H9 (cell line): ENCODE measurements at regions not wholly inside any gene's neighbourhood (a gene's known extent, or its start where the extent isn't known, plus 50 kb on each side); places are given as distances from the start of the nearest gene placed in this dataset.

Experiments used
- DNase-seq: peaks from one replicate; pipeline ENCODE4 v3.0.0-alpha.2; 2017
- H2AFZ ChIP-seq: one replicate; pipeline ENCODE4 v1.6.1; 2013; ENCODE audit warnings: mild to moderate bottlenecking, low read length, control low read depth, moderate library complexity
- H2AK5ac ChIP-seq: 2 replicates; pipeline ENCODE4 v1.6.1; 2013; ENCODE audit warnings: low read length, control low read depth, mixed read lengths; ENCODE audit not compliant: insufficient read length
- H2BK120ac ChIP-seq: one replicate; pipeline ENCODE4 v1.6.1; 2013; ENCODE audit warnings: low read depth, mild to moderate bottlenecking, low read length, control low read depth, inconsistent platforms; ENCODE audit not compliant: poor library complexity, severe bottlenecking
- H2BK12ac ChIP-seq: 2 replicates; pipeline ENCODE4 v1.6.1; 2013; ENCODE audit warnings: low read length, control low read depth, mixed read lengths, low read depth; ENCODE audit not compliant: insufficient read length
- H2BK15ac ChIP-seq: 2 replicates; pipeline ENCODE4 v1.6.1; 2013; ENCODE audit warnings: low read depth, low read length, control low read depth
- H2BK20ac ChIP-seq: one replicate; pipeline ENCODE4 v1.6.1; 2013; ENCODE audit warnings: low read depth, mild to moderate bottlenecking, low read length, control low read depth, inconsistent platforms; ENCODE audit not compliant: poor library complexity, severe bottlenecking
- H2BK5ac ChIP-seq: 2 replicates; pipeline ENCODE4 v1.6.1; 2013; ENCODE audit warnings: low read length, control low read depth, mixed read lengths; ENCODE audit not compliant: insufficient read length
- H3K14ac ChIP-seq: 2 replicates; pipeline ENCODE4 v1.6.1; 2013; ENCODE audit warnings: low read length, control low read depth; ENCODE audit not compliant: insufficient read depth
- H3K18ac ChIP-seq: 2 replicates; pipeline ENCODE4 v1.6.1; 2013; ENCODE audit warnings: low read depth, mild to moderate bottlenecking, mixed read lengths, low read length, control low read depth; ENCODE audit not compliant: insufficient read length
- H3K23ac ChIP-seq: 2 replicates; pipeline ENCODE4 v1.6.1; 2013; ENCODE audit warnings: low read length, control low read depth, mixed read lengths, low read depth; ENCODE audit not compliant: insufficient read length
- H3K23me2 ChIP-seq: 2 replicates; pipeline ENCODE4 v1.6.1; 2013; ENCODE audit warnings: low read depth, mild to moderate bottlenecking, mixed read lengths, low read length, control low read depth; ENCODE audit not compliant: insufficient read length, poor library complexity, severe bottlenecking
- H3K27ac ChIP-seq: 2 replicates; pipeline ENCODE4 v1.5.1; 2013; ENCODE audit warnings: low read length, control low read depth, mixed read lengths, low read depth; ENCODE audit not compliant: insufficient read length
- H3K27me3 ChIP-seq: 2 replicates; pipeline ENCODE4 v1.6.1; 2013; ENCODE audit warnings: low read length, control low read depth, inconsistent platforms; ENCODE audit not compliant: insufficient read depth
- H3K4ac ChIP-seq: 2 replicates; pipeline ENCODE4 v1.6.1; 2013; ENCODE audit warnings: low read depth, mild to moderate bottlenecking, control low read depth, inconsistent platforms, low read length, moderate library complexity
- H3K4me1 ChIP-seq: 2 replicates; pipeline ENCODE4 v1.6.1; 2013; ENCODE audit warnings: low read length, control low read depth, inconsistent platforms; ENCODE audit not compliant: insufficient read depth
- H3K4me2 ChIP-seq: 2 replicates; pipeline ENCODE4 v1.6.1; 2013; ENCODE audit warnings: low read length, control low read depth, mixed read lengths; ENCODE audit not compliant: insufficient read length, insufficient read depth
- H3K56ac ChIP-seq: 2 replicates; pipeline ENCODE4 v1.6.1; 2013; ENCODE audit warnings: low read depth, mild to moderate bottlenecking, mixed read lengths, low read length, control low read depth; ENCODE audit not compliant: insufficient read length
- H3K79me1 ChIP-seq: 2 replicates; pipeline ENCODE4 v1.6.1; 2013; ENCODE audit warnings: low read depth, mild to moderate bottlenecking, moderate library complexity, low read length, control low read depth, inconsistent platforms; ENCODE audit not compliant: insufficient read depth, poor library complexity, severe bottlenecking
- H3K79me2 ChIP-seq: 2 replicates; pipeline ENCODE4 v1.6.1; 2013; ENCODE audit warnings: low read length, control low read depth, inconsistent platforms; ENCODE audit not compliant: insufficient read depth
- H3K9ac ChIP-seq: 2 replicates; pipeline ENCODE4 v1.6.1; 2013; ENCODE audit warnings: low read length, control low read depth, mixed read lengths; ENCODE audit not compliant: insufficient read length; ENCODE audit errors: extremely low read depth
- H3K9me3 ChIP-seq: one replicate; pipeline ENCODE4 v1.6.1; 2013; ENCODE audit warnings: low read depth, low read length, inconsistent platforms; ENCODE audit not compliant: control insufficient read depth
- H3T11ph ChIP-seq: one replicate; pipeline ENCODE4 v1.6.1; 2013; ENCODE audit warnings: mild to moderate bottlenecking, low read length, control low read depth, inconsistent platforms
- H4K20me1 ChIP-seq: one replicate; pipeline ENCODE4 v1.6.1; 2013; ENCODE audit not compliant: control insufficient read depth, insufficient read length, insufficient read depth
- H4K5ac ChIP-seq: 2 replicates; pipeline ENCODE4 v1.6.1; 2013; ENCODE audit warnings: low read depth, mild to moderate bottlenecking, mixed read lengths, low read length, control low read depth; ENCODE audit not compliant: insufficient read length
- H4K8ac ChIP-seq: replicated peaks from 2 replicates; pipeline ENCODE4 v1.6.1; 2013; ENCODE audit warnings: low read length, control low read depth, mixed read lengths, low read depth; ENCODE audit not compliant: insufficient read length
- H4K91ac ChIP-seq: 2 replicates; pipeline ENCODE4 v1.6.1; 2013; ENCODE audit warnings: low read depth, mild to moderate bottlenecking, moderate library complexity, mixed read lengths, low read length, control low read depth; ENCODE audit not compliant: insufficient read length
- H3K27ac Mint-ChIP-seq, 3 experiments: 2 replicates in 2 of 3; 3 replicates in 1 of 3; pipeline ENCODE4 v1.8.0; 2020 to 2021; ENCODE audit warnings: mixed read lengths in 3 of 3, mild to moderate bottlenecking in 1 of 3, moderate library complexity in 1 of 3
- H3K27me3 Mint-ChIP-seq: 2 replicates; pipeline ENCODE4 v1.8.0; 2021; ENCODE audit warnings: low read depth, mild to moderate bottlenecking, moderate library complexity, mixed read lengths
- H3K36me3 Mint-ChIP-seq, 3 experiments: 2 replicates in 2 of 3; 3 replicates in 1 of 3; pipeline ENCODE4 v1.8.0; 2020 to 2021; ENCODE audit warnings: low read depth in 3 of 3, mixed read lengths in 3 of 3; ENCODE audit not compliant: insufficient read depth in 1 of 3
- H3K4me1 Mint-ChIP-seq, 2 experiments: 2 replicates each; pipeline ENCODE4 v1.8.0; 2020; ENCODE audit warnings: mixed read lengths in 2 of 2
- H3K4me3 Mint-ChIP-seq, 2 experiments: 2 replicates in 1 of 2; 3 replicates in 1 of 2; pipeline ENCODE4 v1.8.0; 2020 to 2021; ENCODE audit warnings: mild to moderate bottlenecking in 2 of 2, mixed read lengths in 2 of 2, moderate library complexity in 1 of 2
- H3K9me3 Mint-ChIP-seq, 2 experiments: 2 replicates in 1 of 2; 3 replicates in 1 of 2; pipeline ENCODE4 v1.8.0; 2020; ENCODE audit warnings: mild to moderate bottlenecking in 2 of 2, mixed read lengths in 2 of 2, moderate library complexity in 1 of 2
- WGBS: extraction: QIAGEN DNeasy Blood & Tissue Kit; methylation state at CpG from one replicate; pipeline ENCODE4 v1.1.7; 2013; ENCODE audit warnings: missing lambda C conversion rate, low lambda C conversion rate, mixed read lengths; ENCODE audit not compliant: insufficient read length; ENCODE audit errors: extremely low coverage; 5-methylcytosine and 5-hydroxymethylcytosine counted together
- TF ChIP-seq, protein P1 (sequence below): fragments of 200-600 bp; sonication (generic); conservative IDR thresholded peaks from 3 replicates; pipeline ENCODE4 v1.8.0; 2021; ENCODE audit warnings: antibody characterized with exemption, mild to moderate bottlenecking

DNA sequence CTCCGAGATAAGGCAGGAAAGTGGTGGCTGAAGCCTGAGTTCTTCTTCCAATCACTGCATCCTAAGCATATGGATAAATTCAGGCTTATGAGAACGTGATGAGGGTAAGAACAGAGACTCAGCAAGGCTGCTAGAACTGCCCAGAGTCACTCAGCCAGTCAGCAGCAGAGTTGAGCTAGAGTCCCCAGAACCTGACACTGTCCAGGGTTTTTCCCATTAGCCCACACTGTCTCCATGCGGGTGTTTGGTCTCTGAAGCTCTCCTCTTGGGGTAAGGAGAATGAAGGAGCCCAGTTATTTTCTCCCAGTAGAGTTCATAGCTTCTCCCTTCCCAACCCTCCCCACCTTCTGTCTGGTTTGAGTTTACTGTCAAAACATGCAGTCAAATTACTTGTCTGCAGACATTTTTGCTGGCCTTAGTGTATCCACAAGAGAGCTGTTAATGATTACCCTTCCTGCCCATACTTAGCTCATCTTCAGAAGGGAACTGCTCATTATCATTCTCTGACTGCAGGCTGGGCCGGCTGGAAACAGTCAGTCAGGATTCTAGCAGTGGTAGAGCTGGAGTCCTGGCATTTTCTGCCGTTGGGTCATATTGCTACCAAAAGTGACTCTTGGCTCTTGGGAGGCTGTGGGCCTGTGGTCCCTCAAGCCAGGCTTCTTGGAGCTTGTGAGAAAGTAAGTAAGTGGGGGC is 460.0 kb downstream of the HS3ST3B1 start:
- H3K27ac ChIP-seq: no peak overlapping the region
- no peaks in the 10 kb centered on the region for H4K20me1 ChIP-seq
- H3K14ac ChIP-seq: no peak overlapping the region
- no peaks in the 10 kb centered on the region for H3K23me2 ChIP-seq
- H3K9me3 ChIP-seq: no peaks in the 10 kb centered on the region
- no peak overlapping the region for H2BK5ac ChIP-seq
- no peak for DNase-seq
- no peak overlapping the region for H2BK12ac ChIP-seq
- H2AFZ ChIP-seq: no peak overlapping the region
- no peak overlapping the region for H4K5ac ChIP-seq
- H3K27me3 ChIP-seq: no peaks in the 10 kb centered on the region
- no peak overlapping the region for H2BK15ac ChIP-seq
- TF ChIP-seq, protein P1, sequence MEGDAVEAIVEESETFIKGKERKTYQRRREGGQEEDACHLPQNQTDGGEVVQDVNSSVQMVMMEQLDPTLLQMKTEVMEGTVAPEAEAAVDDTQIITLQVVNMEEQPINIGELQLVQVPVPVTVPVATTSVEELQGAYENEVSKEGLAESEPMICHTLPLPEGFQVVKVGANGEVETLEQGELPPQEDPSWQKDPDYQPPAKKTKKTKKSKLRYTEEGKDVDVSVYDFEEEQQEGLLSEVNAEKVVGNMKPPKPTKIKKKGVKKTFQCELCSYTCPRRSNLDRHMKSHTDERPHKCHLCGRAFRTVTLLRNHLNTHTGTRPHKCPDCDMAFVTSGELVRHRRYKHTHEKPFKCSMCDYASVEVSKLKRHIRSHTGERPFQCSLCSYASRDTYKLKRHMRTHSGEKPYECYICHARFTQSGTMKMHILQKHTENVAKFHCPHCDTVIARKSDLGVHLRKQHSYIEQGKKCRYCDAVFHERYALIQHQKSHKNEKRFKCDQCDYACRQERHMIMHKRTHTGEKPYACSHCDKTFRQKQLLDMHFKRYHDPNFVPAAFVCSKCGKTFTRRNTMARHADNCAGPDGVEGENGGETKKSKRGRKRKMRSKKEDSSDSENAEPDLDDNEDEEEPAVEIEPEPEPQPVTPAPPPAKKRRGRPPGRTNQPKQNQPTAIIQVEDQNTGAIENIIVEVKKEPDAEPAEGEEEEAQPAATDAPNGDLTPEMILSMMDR: no peak
- H3K4me1 Mint-ChIP-seq: no peaks in the 10 kb centered on the region
- H3K4ac ChIP-seq: no peak overlapping the region
- H3K9me3 Mint-ChIP-seq: no peaks in the 10 kb centered on the region; a peak in 2 of 5 replicates
- no peak overlapping the region for H2AK5ac ChIP-seq
- no peak overlapping the region for H2BK120ac ChIP-seq
- H4K8ac ChIP-seq: no peak overlapping the region
- no peak overlapping the region for H3K56ac ChIP-seq
- WGBS: no CpG with 5 or more reads among the region's 5 CpGs
- H2BK20ac ChIP-seq: no peak overlapping the region
- no peak overlapping the region for H3K9ac ChIP-seq
- no peak overlapping the region for H3K18ac ChIP-seq
- no peak overlapping the region; a peak in 1 of 7 replicates for H3K27ac Mint-ChIP-seq
- no peak overlapping the region for H3T11ph ChIP-seq
- no peaks in the 10 kb centered on the region for H3K4me1 ChIP-seq
- no peak overlapping the region for H3K4me3 Mint-ChIP-seq
- no peak overlapping the region for H3K23ac ChIP-seq
- H3K79me2 ChIP-seq: no peaks in the 10 kb centered on the region
- no peak overlapping the region for H3K4me2 ChIP-seq
- no peak overlapping the region for H4K91ac ChIP-seq
- no peaks in the 10 kb centered on the region for H3K36me3 Mint-ChIP-seq
- H3K27me3 Mint-ChIP-seq: peaks cover 3% of the 10 kb centered on the region
- H3K79me1 ChIP-seq: no peaks in the 10 kb centered on the region
